Thyroid gland (tissue), 4 donors: ENCODE measurements at regions not wholly inside any gene's neighbourhood (a gene's known extent, or its start where the extent isn't known, plus 50 kb on each side); places are given as distances from the start of the nearest gene placed in this dataset.
"Not testable (repeated sequence)": the region's sequence is repeated elsewhere in the genome, so short reads cannot be mapped to it uniquely, and the experiment has no call there.

Source experiments
- DNase-seq, 2 donors: peaks; one replicate each; pipeline ENCODE4 v3.0.0-alpha.2; 2019
- H3K27ac ChIP-seq, 3 donors: fragments of 200-600 bp; sonication (generic); 1 replicate in 2 of 3; 2 replicates in 1 of 3; pipeline ENCODE4 v1.5.1; 2016 to 2019; ENCODE audit warnings: mild to moderate bottlenecking in 1 of 3, moderate library complexity in 1 of 3
- H3K27me3 ChIP-seq: fragments of 200-600 bp; sonication (generic); one replicate; pipeline ENCODE4 v1.5.1; 2019
- H3K36me3 ChIP-seq, 2 donors: fragments of 200-600 bp; sonication (generic); one replicate each; pipeline ENCODE4 v1.5.1; 2016 to 2019
- H3K4me1 ChIP-seq, 2 donors: fragments of 200-600 bp; sonication (generic); one replicate each; pipeline ENCODE4 v1.5.1; 2017 to 2019
- H3K4me3 ChIP-seq, 3 donors: fragments of 200-600 bp; sonication (generic); replicated peaks in 1 of 3; 1 replicate in 2 of 3; 2 replicates in 1 of 3; pipeline ENCODE4 v1.5.1; 2016; ENCODE audit warnings: mild to moderate bottlenecking in 1 of 3
- H3K9me3 ChIP-seq: fragments of 200-600 bp; sonication (generic); one replicate; pipeline ENCODE4 v1.5.1; 2017
- CTCF ChIP-seq, 6 experiments: fragments of 200-600 bp in 3 of 6; fragments of 450-650 bp in 3 of 6; sonication (generic) in 3 of 6; IDR thresholded peaks; one replicate each; pipeline ENCODE4 v1.5.1; 2016 to 2019; ENCODE audit warnings: antibody characterized with exemption in 6 of 6, mild to moderate bottlenecking in 2 of 6, inconsistent platforms in 1 of 6, moderate library complexity in 1 of 6
- POLR2A ChIP-seq, 2 donors: fragments of 450-650 bp; IDR thresholded peaks; one replicate each; pipeline ENCODE4 v1.6.1; 2017; ENCODE audit warnings: antibody characterized with exemption in 2 of 2, mild to moderate bottlenecking in 2 of 2, moderate library complexity in 1 of 2
- WGBS, 2 donors: methylation state at CpG; one replicate each; pipeline ENCODE4 v1.1.5; 2017; 5-methylcytosine and 5-hydroxymethylcytosine counted together
- intact Hi-C: fragments of 100-400 bp; cut with DNase I; formaldehyde crosslinking; loops from one replicate; pipeline ENCODE4 v1.15.1; 2023

- no peak overlapping the region for H3K27ac ChIP-seq
- no peaks in the 10 kb centered on the region for H3K9me3 ChIP-seq
- no peak for DNase-seq
- H3K27me3 ChIP-seq, result no peaks in the 10 kb centered on the region
- no peaks in the 10 kb centered on the region for H3K4me1 ChIP-seq
- H3K4me3 ChIP-seq, result no peak overlapping the region
- TF ChIP-seq CTCF (IDR thresholded peaks at IDR 0.05) (no peak), POLR2A (IDR thresholded peaks at IDR 0.05) (no peak)
- intact Hi-C loops, result no loop called here
- H3K36me3 ChIP-seq, result no peaks in the 10 kb centered on the region
These were observed 98.1 kb downstream of the CDC14C start for GRCh38 chr7:49022448-49022847.

GRCh38 chr7:49023345-49024328 is 99.3 kb downstream of the CDC14C start:
- WGBS, 2 donors, result 65 to 79% methylated on average over 9 of the region's 9 CpGs
- no peaks in the 10 kb centered on the region for H3K9me3 ChIP-seq
- H3K36me3 ChIP-seq, result no peaks in the 10 kb centered on the region
- no peaks in the 10 kb centered on the region for H3K27me3 ChIP-seq
- no peak for DNase-seq
- TF ChIP-seq POLR2A (IDR thresholded peaks at IDR 0.05), result no peak
- TF ChIP-seq CTCF (IDR thresholded peaks at IDR 0.05), result no peak
- H3K4me3 ChIP-seq, result no peak overlapping the region
- intact Hi-C loops, result no loop called here
- H3K27ac ChIP-seq, result no peak overlapping the region
- H3K4me1 ChIP-seq, result no peaks in the 10 kb centered on the region

DNA sequence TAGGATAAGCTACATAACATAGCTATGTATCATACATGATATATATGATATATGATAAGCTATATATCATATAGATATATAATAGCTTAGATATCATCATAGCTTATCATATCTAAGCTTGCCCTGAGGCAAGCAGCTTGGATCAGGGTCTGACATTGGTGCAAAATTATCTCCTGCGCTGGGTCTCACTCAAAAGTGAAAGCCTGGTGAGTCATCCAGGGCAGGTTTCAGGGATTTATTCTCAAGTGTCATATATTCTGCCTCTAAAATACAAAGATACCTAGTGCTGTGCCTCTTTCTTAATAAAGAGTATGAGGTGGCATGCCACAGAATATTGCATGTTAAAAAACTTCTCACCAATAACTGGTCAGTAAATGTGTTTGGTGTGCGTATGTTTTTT is 105.9 kb downstream of the CDC14C start:
- no peak overlapping the region for H3K27ac ChIP-seq
- intact Hi-C loops, result no loop called here
- TF ChIP-seq CTCF (IDR thresholded peaks at IDR 0.05) (no peak), POLR2A (IDR thresholded peaks at IDR 0.05) (no peak)
- no peaks in the 10 kb centered on the region for H3K4me1 ChIP-seq
- no peaks in the 10 kb centered on the region for H3K9me3 ChIP-seq
- WGBS, 2 donors, result 68% methylated on average over 2 of the region's 2 CpGs
- H3K36me3 ChIP-seq, result no peaks in the 10 kb centered on the region
- no peaks in the 10 kb centered on the region for H3K27me3 ChIP-seq
- no peak overlapping the region for H3K4me3 ChIP-seq
- DNase-seq, result no peak

GRCh38 chr7:49033140-49033539 is 108.8 kb downstream of the CDC14C start:
- DNase-seq, H3K4me3 ChIP-seq, intact Hi-C loops, H3K4me1 ChIP-seq, H3K27me3 ChIP-seq, H3K27ac ChIP-seq, H3K36me3 ChIP-seq, H3K9me3 ChIP-seq: not testable (repeated sequence)
- 87 to 94% methylated on average over 2 of the region's 2 CpGs for WGBS, 2 donors

GRCh38 chr7:49037346-49038210 is 113.2 kb downstream of the CDC14C start:
- DNase-seq, result no peak
- Histone ChIP-seq H3K27ac (no peak overlapping the region), H3K9me3 (no peaks in the 10 kb centered on the region), H3K27me3 (no peaks in the 10 kb centered on the region), H3K36me3 (no peaks in the 10 kb centered on the region), H3K4me3 (no peak overlapping the region), H3K4me1 (no peaks in the 10 kb centered on the region)
- TF ChIP-seq POLR2A (IDR thresholded peaks at IDR 0.05) (no peak), CTCF (IDR thresholded peaks at IDR 0.05) (no peak)
- intact Hi-C loops, result no loop called here
- WGBS, 2 donors, result 28 to 35% methylated on average over 2 of the region's 2 CpGs
